Endothelial cell of umbilical vein (primary cell): ENCODE measurements at regions not wholly inside any gene's neighbourhood (a gene's known extent, or its start where the extent isn't known, plus 50 kb on each side); places are given as distances from the start of the nearest gene placed in this dataset.

ENCODE experiments used
- BruUV-seq: library from RNA; stranded (reverse); fragments of 400-500 nt; replicated peaks from 2 replicates; lab custom pipeline; 2021; lab: Mats Ljungman, UMichigan
- CTCF ChIA-PET: fragments of 300-600, 350-600 bp; sonication (Branson Sonifier 250); formaldehyde crosslinking; loops from one replicate; lab custom pipeline; 2021; ENCODE audit warnings: antibody characterized with exemption, inconsistent platforms; lab: Charles Lee
- POLR2A ChIA-PET: fragments of 300-600, 350-600 bp; sonication (Branson Sonifier 250); formaldehyde crosslinking; loops from one replicate; lab custom pipeline; 2021; ENCODE audit warnings: antibody characterized with exemption, inconsistent platforms; lab: Charles Lee
- DNase-seq: peaks from one replicate; pipeline ENCODE4 v3.0.0-alpha.2; 2011; ENCODE audit warnings: low read depth, low spot score
- FAIRE-seq: peaks from 2 replicates; lab custom pipeline; 2011; peaks lifted over from hg19 to GRCh38; lab: Jason Lieb, UNC
- H2AFZ ChIP-seq: 2 replicates; pipeline ENCODE4 v1.6.0; 2012; ENCODE audit warnings: low read depth, low read length, control low read depth, inconsistent platforms
- H3K27ac ChIP-seq: 2 replicates; pipeline ENCODE4 v1.5.1; 2011; ENCODE audit warnings: low read depth, mild to moderate bottlenecking, control low read depth, low read length, moderate library complexity; ENCODE audit not compliant: insufficient read depth
- H3K27me3 ChIP-seq, 2 experiments: 2 replicates each; pipeline versions ENCODE4 v1.6.0 to v1.6.1; 2011; ENCODE audit warnings: low read length in 2 of 2, mixed read lengths in 1 of 2; ENCODE audit not compliant: control insufficient read depth in 2 of 2, insufficient read depth in 2 of 2
- H3K36me3 ChIP-seq, 2 experiments: 2 replicates in 1 of 2; 3 replicates in 1 of 2; pipeline ENCODE4 v1.5.1; 2011; ENCODE audit warnings: low read length in 2 of 2, mild to moderate bottlenecking in 1 of 2, moderate library complexity in 1 of 2; ENCODE audit not compliant: control insufficient read depth in 2 of 2, insufficient read depth in 2 of 2; ENCODE audit errors: extremely low read depth in 1 of 2
- H3K4me1 ChIP-seq: 3 replicates; pipeline ENCODE4 v1.5.1; 2011; ENCODE audit warnings: mild to moderate bottlenecking, low read length; ENCODE audit not compliant: control insufficient read depth, insufficient read depth; ENCODE audit errors: extremely low read depth
- H3K4me2 ChIP-seq: 2 replicates; pipeline ENCODE4 v1.6.1; 2011; ENCODE audit warnings: low read length, control low read depth, mixed read lengths; ENCODE audit not compliant: insufficient read depth
- H3K4me3 ChIP-seq, 3 experiments: fragments of 200-600 bp in 1 of 3; sonication (generic), shearing (Covaris generic) in 1 of 3; replicated peaks in 1 of 3; 2 replicates each; pipeline ENCODE4 v1.5.1; 2011 to 2016; ENCODE audit warnings: control low read depth in 3 of 3, low read length in 3 of 3, mild to moderate bottlenecking in 2 of 3, inconsistent platforms in 1 of 3, low read depth in 1 of 3, moderate library complexity in 1 of 3; ENCODE audit not compliant: insufficient read depth in 1 of 3
- H3K79me2 ChIP-seq: 2 replicates; pipeline ENCODE4 v1.6.0; 2012; ENCODE audit warnings: low read length, inconsistent platforms; ENCODE audit not compliant: control insufficient read depth, insufficient read depth
- H3K9ac ChIP-seq: replicated peaks from 2 replicates; pipeline ENCODE3; 2011; ENCODE audit warnings: low read length, control low read depth; ENCODE audit not compliant: insufficient read depth; ENCODE audit errors: extremely low read depth
- H3K9me1 ChIP-seq: replicated peaks from 3 replicates; pipeline ENCODE4 v1.6.0; 2011; ENCODE audit warnings: mild to moderate bottlenecking, low read length; ENCODE audit not compliant: control insufficient read depth, insufficient read depth; ENCODE audit errors: extremely low read depth
- H3K9me3 ChIP-seq: replicated peaks from 2 replicates; pipeline ENCODE4 v1.5.1; 2012; ENCODE audit warnings: low read length, inconsistent platforms; ENCODE audit not compliant: control insufficient read depth, insufficient read depth
- H4K20me1 ChIP-seq: replicated peaks from 2 replicates; pipeline ENCODE3; 2011; ENCODE audit warnings: mild to moderate bottlenecking, low read length; ENCODE audit not compliant: control insufficient read depth, insufficient read depth; ENCODE audit errors: extremely low read depth
- CTCF ChIP-seq, 2 donors: IDR thresholded peaks; 1 replicate in 1 of 2; 2 replicates in 1 of 2; pipeline ENCODE4 v1.5.1; 2011; ENCODE audit warnings: low read length in 2 of 2, mild to moderate bottlenecking in 2 of 2, moderate library complexity in 2 of 2, control low read depth in 1 of 2, inconsistent platforms in 1 of 2, low read depth in 1 of 2; ENCODE audit not compliant: insufficient read depth in 1 of 2; ENCODE audit errors: extremely low read depth in 1 of 2
- EZH2 ChIP-seq: IDR thresholded peaks from 2 replicates; pipeline ENCODE4 v1.6.1; 2012; ENCODE audit warnings: borderline replicate concordance, low read depth, mild to moderate bottlenecking, moderate library complexity, low read length, inconsistent platforms; ENCODE audit not compliant: severe bottlenecking
- FOS ChIP-seq: IDR thresholded peaks from 2 replicates; pipeline ENCODE4 v1.6.1; 2011; ENCODE audit warnings: mild to moderate bottlenecking, low read length, moderate library complexity, borderline replicate concordance; ENCODE audit not compliant: insufficient read depth
- GATA2 ChIP-seq: IDR thresholded peaks from 2 replicates; pipeline ENCODE4 v1.7.0; 2011; ENCODE audit warnings: low read depth, mild to moderate bottlenecking, moderate library complexity, mixed read lengths, low read length; ENCODE audit not compliant: insufficient read length, insufficient read depth
- JUN ChIP-seq: IDR thresholded peaks from 2 replicates; pipeline ENCODE4 v1.6.1; 2011; ENCODE audit warnings: borderline replicate concordance, low read depth; ENCODE audit not compliant: insufficient read length, insufficient read depth
- MAX ChIP-seq: IDR thresholded peaks from 2 replicates; pipeline ENCODE4 v1.6.1; 2011; ENCODE audit not compliant: insufficient read depth, insufficient read length
- MYC ChIP-seq: IDR thresholded peaks from one replicate; pipeline ENCODE4 v1.6.1; 2011; ENCODE audit warnings: mild to moderate bottlenecking, low read depth, low read length
- POLR2A ChIP-seq: IDR thresholded peaks from 2 replicates; pipeline ENCODE4 v1.6.1; 2012; ENCODE audit warnings: low read depth, mild to moderate bottlenecking, control low read depth, low read length
- POLR2AphosphoS5 ChIP-seq: IDR thresholded peaks from 2 replicates; pipeline ENCODE4 v1.6.1; 2012; ENCODE audit warnings: low read depth, mild to moderate bottlenecking, control low read depth, low read length, moderate library complexity; ENCODE audit not compliant: insufficient read depth
- dilution Hi-C: fragments of 300-500 bp; cut with MboI; formaldehyde crosslinking; loops from one replicate; pipeline ENCODE4 v1.15.0; 2019; ENCODE audit warnings: low sequenced_read_pairs; ENCODE audit not compliant: extremely low pct_ligation_motif_present
- intact Hi-C: fragments of 100-400 bp; cut with micrococcal nuclease; formaldehyde crosslinking; loops from one replicate; pipeline ENCODE4 v1.10.0; 2022

GRCh38 chr7:81822811-81823210, 53.0 kb upstream of the HGF start:
- Histone ChIP-seq H3K4me3 (no peak overlapping the region), H4K20me1 (no peaks in the 10 kb centered on the region), H3K79me2 (no peaks in the 10 kb centered on the region), H3K27me3 (no peaks in the 10 kb centered on the region), H2AFZ (no peak overlapping the region), H3K4me1 (no peaks in the 10 kb centered on the region), H3K36me3 (no peaks in the 10 kb centered on the region), H3K4me2 (no peak overlapping the region), H3K9me1 (no peaks in the 10 kb centered on the region), H3K27ac (no peak overlapping the region), H3K9ac (no peak overlapping the region), H3K9me3 (no peaks in the 10 kb centered on the region)
- DNase-seq, result no peak
- no peak for TF ChIP-seq JUN
- TF ChIP-seq MYC, result no peak
- no peak for TF ChIP-seq MAX
- TF ChIP-seq POLR2AphosphoS5, result no peak
- TF ChIP-seq FOS, result no peak
- TF ChIP-seq CTCF (IDR thresholded peaks at IDR 0.05; ENCODE audit: extremely low read depth in 1 of 2, insufficient read depth in 1 of 2, low read depth in 1 of 2, low read length in 2 of 2), result no peak
- no peak for TF ChIP-seq POLR2A
- TF ChIP-seq GATA2, result no peak
- TF ChIP-seq EZH2, result no peak
- FAIRE-seq, result no peak
- no TSS peak for BruUV-seq
- dilution Hi-C loops (no loop called here), intact Hi-C loops (no loop called here)
- POLR2A ChIA-PET, result no interaction called here
- CTCF ChIA-PET, result interaction anchor here (1.0 kb wide), 1 partner anchor 22 kb away, joined by 4 read pairs; no protein-coding TSS in a partner anchor
